UCSD-AML1 (cell line): ENCODE measurements at regions not wholly inside any gene's neighbourhood (a gene's known extent, or its start where the extent isn't known, plus 50 kb on each side); places are given as distances from the start of the nearest gene placed in this dataset.

ENCODE experiments used
- DNase-seq: peaks from one replicate; lab custom pipeline; 2025; ENCODE audit not compliant: unreplicated experiment; lab: John Stamatoyannopoulos, UW

GRCh38 chr9:119420231-119420630 lies 51.0 kb upstream of the BRINP1 start:
- no peak for DNase-seq
